Ascending aorta (tissue), 2 donors: ENCODE measurements at regions not wholly inside any gene's neighbourhood (a gene's known extent, or its start where the extent isn't known, plus 50 kb on each side); places are given as distances from the start of the nearest gene placed in this dataset.

Experiments
- DNase-seq, 2 donors: peaks; one replicate each; pipeline ENCODE4 v3.0.0-alpha.2; 2019; ENCODE audit warnings: low spot score in 2 of 2
- H3K27ac ChIP-seq, 2 donors: fragments of 200-600 bp; sonication (generic); one replicate each; pipeline ENCODE4 v1.5.1; 2016 to 2017; ENCODE audit warnings: mild to moderate bottlenecking in 1 of 2
- H3K27me3 ChIP-seq: fragments of 200-600 bp; sonication (generic); one replicate; pipeline ENCODE4 v1.5.1; 2017
- H3K36me3 ChIP-seq, 2 donors: fragments of 200-600 bp; sonication (generic); one replicate each; pipeline ENCODE4 v1.5.1; 2016
- H3K4me1 ChIP-seq, 2 donors: fragments of 200-600 bp; sonication (generic); one replicate each; pipeline ENCODE4 v1.5.1; 2016 to 2017; ENCODE audit warnings: mild to moderate bottlenecking in 1 of 2
- H3K4me3 ChIP-seq, 2 donors: fragments of 200-600 bp; sonication (generic); one replicate each; pipeline ENCODE4 v1.5.1; 2016 to 2017; ENCODE audit warnings: mild to moderate bottlenecking in 1 of 2
- H3K9me3 ChIP-seq, 2 donors: fragments of 200-600 bp; sonication (generic); one replicate each; pipeline ENCODE4 v1.5.1; 2016
- CTCF ChIP-seq, 3 experiments: fragments of 200-600 bp in 2 of 3; fragments of 450-650 bp in 1 of 3; sonication (generic) in 2 of 3; IDR thresholded peaks; one replicate each; pipeline ENCODE4 v1.5.1; 2016 to 2019; ENCODE audit warnings: antibody characterized with exemption in 3 of 3, mild to moderate bottlenecking in 1 of 3, moderate library complexity in 1 of 3
- intact Hi-C: fragments of 100-400 bp; cut with DNase I; formaldehyde crosslinking; loops from one replicate; pipeline ENCODE4 v1.15.1; 2023

GRCh38 chr3:124635169-124635539 is 95.1 kb upstream of the UMPS start:
- no peak for TF ChIP-seq CTCF (IDR thresholded peaks at IDR 0.05)
- intact Hi-C loops, result no loop called here

DNA sequence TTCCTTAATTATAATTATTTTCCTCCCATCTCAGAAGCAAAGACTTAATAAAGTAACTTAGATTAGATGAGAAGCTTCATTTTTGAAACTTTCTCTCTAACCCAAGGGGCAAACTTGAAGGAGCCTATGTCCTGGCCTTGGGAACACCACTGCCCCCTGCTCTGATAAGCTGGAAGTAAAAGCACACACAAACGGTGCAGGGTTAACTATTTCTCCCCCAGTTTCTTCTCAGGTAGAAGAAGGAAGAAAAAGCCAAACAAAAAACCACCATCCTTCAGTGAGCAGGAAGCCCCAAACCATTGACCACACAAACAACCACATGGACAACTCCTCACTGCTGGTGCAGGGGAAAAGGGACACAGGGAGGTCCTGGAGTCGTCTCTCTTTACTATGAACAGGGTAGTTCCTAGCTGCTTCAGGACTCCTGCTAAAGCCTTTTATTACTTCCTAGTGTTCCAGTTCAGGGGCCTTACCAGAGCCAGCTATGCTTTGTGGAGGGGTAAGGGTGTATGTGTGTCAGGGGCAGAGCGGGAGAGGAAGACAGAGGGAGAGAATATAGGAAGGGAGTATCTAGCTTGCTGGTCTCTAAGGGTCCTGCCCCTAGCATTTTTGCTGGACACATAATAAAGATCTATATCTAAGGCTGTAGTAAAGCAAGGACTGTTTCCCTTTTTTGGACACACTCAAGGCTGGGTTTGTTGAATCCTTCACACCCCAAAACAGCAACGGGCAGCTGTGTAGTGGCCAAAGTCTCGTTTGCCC is 94.0 kb upstream of the UMPS start:
- intact Hi-C loops, result no loop called here
- DNase-seq, result no peak
- TF ChIP-seq CTCF (IDR thresholded peaks at IDR 0.05), result no peak
- Histone ChIP-seq H3K4me1 (no peaks in the 10 kb centered on the region), H3K27ac (no peak overlapping the region), H3K36me3 (peaks cover 42 to 65% of the 10 kb centered on the region in 2 donors), H3K4me3 (no peak overlapping the region), H3K27me3 (no peaks in the 10 kb centered on the region), H3K9me3 (no peaks in the 10 kb centered on the region)

More at GRCh38 chr3:124635169-124635539, 95.1 kb upstream of the UMPS start:
- Histone ChIP-seq H3K4me1 (no peaks in the 10 kb centered on the region), H3K36me3 (peaks cover 37 to 56% of the 10 kb centered on the region in 2 donors), H3K9me3 (no peaks in the 10 kb centered on the region), H3K27me3 (no peaks in the 10 kb centered on the region), H3K27ac (no peak overlapping the region), H3K4me3 (no peak overlapping the region)
- no peak for DNase-seq

- H3K27me3 ChIP-seq, result no peaks in the 10 kb centered on the region
- intact Hi-C loops, result no loop called here
These were observed 93.4 kb upstream of the UMPS start for GRCh38 chr3:124636863-124637296.

DNA sequence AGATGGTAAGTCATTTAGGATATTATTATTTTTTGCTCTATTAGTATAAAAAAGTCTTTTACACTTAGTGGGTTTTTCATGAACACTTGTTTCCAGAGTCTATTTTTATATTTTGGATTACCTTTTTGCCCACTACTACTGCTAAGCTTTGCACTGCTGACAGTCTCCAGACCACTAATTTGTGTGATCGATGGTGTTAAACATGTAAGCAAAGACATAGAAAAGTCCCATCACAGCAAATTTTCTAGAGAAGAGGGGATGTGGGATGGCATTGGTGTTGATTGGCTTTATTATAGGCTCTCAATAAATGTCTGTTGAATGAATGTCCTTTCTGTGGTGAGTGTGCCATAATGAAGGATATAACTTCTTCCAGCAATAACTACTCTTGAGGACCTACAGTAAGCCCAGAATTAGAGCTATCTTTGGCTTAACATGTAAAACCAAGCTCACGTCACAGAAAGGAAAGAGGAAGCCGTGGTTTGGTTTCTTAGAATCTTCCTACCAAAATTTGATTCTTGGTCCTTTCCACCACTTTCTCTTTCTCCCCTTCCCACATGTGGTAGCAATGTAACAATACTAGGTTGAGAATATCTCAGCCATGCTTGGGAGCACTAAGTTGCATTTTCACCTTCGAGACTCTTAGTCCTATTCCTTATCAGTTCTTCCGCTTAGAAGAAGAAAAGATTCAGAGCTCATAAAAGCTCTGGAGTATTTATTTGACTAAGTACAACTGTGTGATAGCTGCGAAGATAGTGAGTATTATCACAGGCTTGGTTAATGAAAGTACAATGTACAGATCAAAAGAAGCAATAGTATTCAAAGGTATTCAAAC is 90.6 kb upstream of the UMPS start:
- H3K27ac ChIP-seq, result no peak overlapping the region

More at GRCh38 chr3:124636863-124637296, 93.4 kb upstream of the UMPS start:
- Histone ChIP-seq H3K4me3 (no peak overlapping the region), H3K9me3 (no peaks in the 10 kb centered on the region), H3K4me1 (no peaks in the 10 kb centered on the region), H3K36me3 (peaks cover 39 to 65% of the 10 kb centered on the region in 2 donors), H3K27ac (no peak overlapping the region)
- no peak for TF ChIP-seq CTCF (IDR thresholded peaks at IDR 0.05)
- DNase-seq, result no peak

More for the DNA sequence above, 90.6 kb upstream of the UMPS start:
- no peak overlapping the region for H3K4me3 ChIP-seq
- intact Hi-C loops, result no loop called here
- no peak for TF ChIP-seq CTCF (IDR thresholded peaks at IDR 0.05)
- DNase-seq, result no peak
- no peaks in the 10 kb centered on the region for H3K9me3 ChIP-seq
- H3K4me1 ChIP-seq, result no peaks in the 10 kb centered on the region
- peaks cover 25 to 50% of the 10 kb centered on the region in 2 donors for H3K36me3 ChIP-seq
- H3K27me3 ChIP-seq, result no peaks in the 10 kb centered on the region
